Keratinocyte (primary cell): ENCODE measurements at regions not wholly inside any gene's neighbourhood (a gene's known extent, or its start where the extent isn't known, plus 50 kb on each side); places are given as distances from the start of the nearest gene placed in this dataset.

ENCODE experiments used
- DNase-seq: peaks from one replicate; pipeline ENCODE4 v3.0.0-alpha.2; 2011; ENCODE audit warnings: low read depth, missing footprints, low spot score
- FAIRE-seq: peaks from 2 replicates; lab custom pipeline; 2011; peaks lifted over from hg19 to GRCh38; lab: Jason Lieb, UNC
- H2AFZ ChIP-seq: 2 replicates; pipeline ENCODE4 v1.6.0; 2012; ENCODE audit warnings: low read length, control low read depth, inconsistent platforms; ENCODE audit not compliant: control insufficient read depth
- H3K27ac ChIP-seq: 2 replicates; pipeline ENCODE4 v1.5.1; 2011; ENCODE audit warnings: low read length; ENCODE audit not compliant: control insufficient read depth, insufficient read depth
- H3K27me3 ChIP-seq: 3 replicates; pipeline ENCODE4 v1.6.0; 2011; ENCODE audit warnings: low read length; ENCODE audit not compliant: control insufficient read depth, insufficient read depth; ENCODE audit errors: extremely low read depth
- H3K36me3 ChIP-seq, 2 experiments: 2 replicates in 1 of 2; 3 replicates in 1 of 2; pipeline ENCODE4 v1.5.1; 2011; ENCODE audit warnings: low read length in 2 of 2, mild to moderate bottlenecking in 1 of 2; ENCODE audit not compliant: control insufficient read depth in 2 of 2, insufficient read depth in 2 of 2; ENCODE audit errors: extremely low read depth in 1 of 2
- H3K4me1 ChIP-seq: 3 replicates; pipeline ENCODE4 v1.5.1; 2011; ENCODE audit warnings: low read length; ENCODE audit not compliant: control insufficient read depth, insufficient read depth; ENCODE audit errors: extremely low read depth
- H3K4me2 ChIP-seq: 3 replicates; pipeline ENCODE4 v1.6.0; 2011; ENCODE audit warnings: low read depth, low read length; ENCODE audit not compliant: control insufficient read depth, insufficient read depth; ENCODE audit errors: extremely low read depth
- H3K4me3 ChIP-seq, 3 experiments: fragments of 200-600 bp in 1 of 3; sonication (generic) in 1 of 3; 2 replicates in 2 of 3; 3 replicates in 1 of 3; pipeline ENCODE4 v1.5.1; 2011 to 2016; ENCODE audit warnings: low read length in 3 of 3, mild to moderate bottlenecking in 3 of 3, control low read depth in 2 of 3, inconsistent platforms in 1 of 3, low read depth in 1 of 3, mixed read lengths in 1 of 3, mixed run types in 1 of 3, moderate library complexity in 1 of 3; ENCODE audit not compliant: control insufficient read depth in 2 of 3, insufficient read depth in 2 of 3; ENCODE audit errors: extremely low read depth in 1 of 3
- H3K79me2 ChIP-seq: 2 replicates; pipeline ENCODE4 v1.6.0; 2012; ENCODE audit warnings: low read length; ENCODE audit not compliant: control insufficient read depth, insufficient read depth
- H3K9ac ChIP-seq: 3 replicates; pipeline ENCODE4 v1.6.0; 2011; ENCODE audit warnings: low read length; ENCODE audit not compliant: control insufficient read depth, insufficient read depth; ENCODE audit errors: extremely low read depth
- H3K9me1 ChIP-seq: 3 replicates; pipeline ENCODE4 v1.6.0; 2011; ENCODE audit warnings: low read length; ENCODE audit not compliant: control insufficient read depth, insufficient read depth; ENCODE audit errors: extremely low read depth
- H3K9me3 ChIP-seq: 2 replicates; pipeline ENCODE4 v1.5.1; 2012; ENCODE audit warnings: low read depth, low read length; ENCODE audit not compliant: control insufficient read depth
- H4K20me1 ChIP-seq: 3 replicates; pipeline ENCODE4 v1.6.0; 2011; ENCODE audit warnings: low read length; ENCODE audit not compliant: control insufficient read depth, insufficient read depth; ENCODE audit errors: extremely low read depth
- EZH2 ChIP-seq: IDR thresholded peaks from one replicate; pipeline ENCODE4 v1.6.1; 2012; ENCODE audit warnings: inconsistent platforms, mild to moderate bottlenecking, low read length, moderate library complexity
- dilution Hi-C: fragments of 300-500 bp; cut with MboI; formaldehyde crosslinking; loops from one replicate; pipeline ENCODE4 v1.7.0; 2020; ENCODE audit warnings: low sequenced_read_pairs; ENCODE audit not compliant: extremely low pct_ligation_motif_present
- TF ChIP-seq, protein P1 (sequence below), 3 experiments: IDR thresholded peaks in 1 of 3; conservative IDR thresholded peaks in 1 of 3; optimal IDR thresholded peaks in 1 of 3; 2 replicates in 2 of 3; 3 replicates in 1 of 3; pipeline versions ENCODE3 to v1.5.1; 2011; ENCODE audit warnings: low read length in 3 of 3, mild to moderate bottlenecking in 3 of 3, moderate library complexity in 2 of 3, control low read depth in 1 of 3, inconsistent platforms in 1 of 3; ENCODE audit not compliant: insufficient read depth in 2 of 3; ENCODE audit errors: extremely low read depth in 1 of 3

DNA sequence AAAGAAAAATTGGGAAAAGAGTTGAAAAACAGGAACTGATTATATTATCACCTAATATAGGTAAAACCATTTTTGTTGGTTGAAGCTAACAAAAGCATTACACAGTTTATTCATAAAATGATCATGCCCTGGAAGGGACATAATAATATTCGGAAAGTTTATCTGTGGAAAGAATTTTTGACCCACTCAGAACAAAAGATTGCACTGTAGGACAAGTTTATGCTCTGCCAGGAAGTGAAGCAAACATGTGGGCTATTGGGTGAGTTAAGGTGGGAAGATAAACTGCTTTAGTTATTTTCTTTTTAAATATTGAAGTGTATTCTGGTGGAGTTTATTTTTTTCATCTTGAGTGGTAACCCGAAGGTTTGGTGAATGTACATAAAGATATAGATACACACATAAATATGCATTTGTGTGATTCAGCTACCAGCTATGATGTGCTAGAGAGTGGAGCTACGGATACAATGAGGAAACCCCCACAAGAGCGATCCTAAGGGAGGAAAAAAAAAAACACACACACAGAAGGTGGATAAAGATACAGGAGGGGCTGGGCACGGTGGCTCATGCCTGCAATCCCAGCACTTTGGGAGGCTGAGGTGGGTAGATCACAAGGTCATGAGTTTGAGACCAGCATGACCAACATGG, 506.4 kb upstream of the THBS1 start:
- Histone ChIP-seq H3K9me3 (no peaks in the 10 kb centered on the region), H3K4me1 (peaks cover 7% of the 10 kb centered on the region), H3K4me2 (no peak overlapping the region), H3K79me2 (no peaks in the 10 kb centered on the region), H4K20me1 (no peaks in the 10 kb centered on the region), H3K36me3 (no peaks in the 10 kb centered on the region), H2AFZ (no peak overlapping the region), H3K9me1 (no peaks in the 10 kb centered on the region), H3K4me3 (no peak overlapping the region), H3K9ac (no peak overlapping the region), H3K27me3 (no peaks in the 10 kb centered on the region), H3K27ac (no peak overlapping the region)
- no peak for FAIRE-seq
- dilution Hi-C loops, result no loop called here
- no peak for DNase-seq
- TF ChIP-seq, protein P1, sequence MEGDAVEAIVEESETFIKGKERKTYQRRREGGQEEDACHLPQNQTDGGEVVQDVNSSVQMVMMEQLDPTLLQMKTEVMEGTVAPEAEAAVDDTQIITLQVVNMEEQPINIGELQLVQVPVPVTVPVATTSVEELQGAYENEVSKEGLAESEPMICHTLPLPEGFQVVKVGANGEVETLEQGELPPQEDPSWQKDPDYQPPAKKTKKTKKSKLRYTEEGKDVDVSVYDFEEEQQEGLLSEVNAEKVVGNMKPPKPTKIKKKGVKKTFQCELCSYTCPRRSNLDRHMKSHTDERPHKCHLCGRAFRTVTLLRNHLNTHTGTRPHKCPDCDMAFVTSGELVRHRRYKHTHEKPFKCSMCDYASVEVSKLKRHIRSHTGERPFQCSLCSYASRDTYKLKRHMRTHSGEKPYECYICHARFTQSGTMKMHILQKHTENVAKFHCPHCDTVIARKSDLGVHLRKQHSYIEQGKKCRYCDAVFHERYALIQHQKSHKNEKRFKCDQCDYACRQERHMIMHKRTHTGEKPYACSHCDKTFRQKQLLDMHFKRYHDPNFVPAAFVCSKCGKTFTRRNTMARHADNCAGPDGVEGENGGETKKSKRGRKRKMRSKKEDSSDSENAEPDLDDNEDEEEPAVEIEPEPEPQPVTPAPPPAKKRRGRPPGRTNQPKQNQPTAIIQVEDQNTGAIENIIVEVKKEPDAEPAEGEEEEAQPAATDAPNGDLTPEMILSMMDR (optimal IDR thresholded peaks at IDR 0.05 in 1 of 3, IDR thresholded peaks at IDR 0.05 in 1 of 3, conservative IDR thresholded peaks at IDR 0.05 in 1 of 3; ENCODE audit: extremely low read depth in 1 of 3, insufficient read depth in 2 of 3, low read length in 3 of 3), result no peak
- no peak for TF ChIP-seq EZH2

DNA sequence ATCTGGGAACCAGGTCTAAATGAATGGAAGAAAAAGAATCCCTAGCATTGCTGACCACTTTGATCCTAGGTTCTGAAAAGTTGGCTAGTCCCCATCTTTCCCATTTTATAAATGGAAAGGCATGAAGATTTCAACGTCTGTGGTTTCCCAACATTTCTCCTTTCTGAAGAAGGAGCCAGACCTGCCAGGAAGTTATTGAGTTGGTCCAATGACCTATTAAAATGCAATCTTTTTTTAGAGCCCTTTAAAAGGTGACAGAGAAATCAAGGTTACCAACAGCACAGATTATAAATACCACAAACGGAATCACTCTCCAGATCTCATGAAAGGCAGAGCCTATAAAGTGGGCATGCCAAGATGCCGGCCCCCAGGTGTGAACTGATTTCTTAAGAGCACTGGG, 505.6 kb upstream of the THBS1 start:
- TF ChIP-seq, protein P1 (optimal IDR thresholded peaks at IDR 0.05 in 1 of 3, IDR thresholded peaks at IDR 0.05 in 1 of 3, conservative IDR thresholded peaks at IDR 0.05 in 1 of 3; ENCODE audit: extremely low read depth in 1 of 3, insufficient read depth in 2 of 3, low read length in 3 of 3), result no peak
- TF ChIP-seq EZH2, result no peak
- no peak overlapping the region for H3K27ac ChIP-seq
- H3K4me3 ChIP-seq, result no peak overlapping the region
- no peaks in the 10 kb centered on the region for H3K79me2 ChIP-seq
- no peak overlapping the region for H2AFZ ChIP-seq
- no peak overlapping the region for H3K4me2 ChIP-seq
- H3K27me3 ChIP-seq, result no peaks in the 10 kb centered on the region
- H4K20me1 ChIP-seq, result no peaks in the 10 kb centered on the region
- no peak for DNase-seq
- H3K36me3 ChIP-seq, result no peaks in the 10 kb centered on the region
- H3K9me3 ChIP-seq, result no peaks in the 10 kb centered on the region
- peaks cover 9% of the 10 kb centered on the region for H3K4me1 ChIP-seq
- dilution Hi-C loops, result no loop called here
- no peaks in the 10 kb centered on the region for H3K9me1 ChIP-seq
- no peak for FAIRE-seq
- H3K9ac ChIP-seq, result no peak overlapping the region
